ENCODE measurements at regions not wholly inside any gene's neighbourhood (a gene's known extent, or its start where the extent isn't known, plus 50 kb on each side); places are given as distances from the start of the nearest gene placed in this dataset.
A peak's percentile ranks its signal among the peaks of the same experiment; 100 is the strongest.
"Not testable (repeated sequence)": the region's sequence is repeated elsewhere in the genome, so short reads cannot be mapped to it uniquely, and the experiment has no call there.

DNA sequence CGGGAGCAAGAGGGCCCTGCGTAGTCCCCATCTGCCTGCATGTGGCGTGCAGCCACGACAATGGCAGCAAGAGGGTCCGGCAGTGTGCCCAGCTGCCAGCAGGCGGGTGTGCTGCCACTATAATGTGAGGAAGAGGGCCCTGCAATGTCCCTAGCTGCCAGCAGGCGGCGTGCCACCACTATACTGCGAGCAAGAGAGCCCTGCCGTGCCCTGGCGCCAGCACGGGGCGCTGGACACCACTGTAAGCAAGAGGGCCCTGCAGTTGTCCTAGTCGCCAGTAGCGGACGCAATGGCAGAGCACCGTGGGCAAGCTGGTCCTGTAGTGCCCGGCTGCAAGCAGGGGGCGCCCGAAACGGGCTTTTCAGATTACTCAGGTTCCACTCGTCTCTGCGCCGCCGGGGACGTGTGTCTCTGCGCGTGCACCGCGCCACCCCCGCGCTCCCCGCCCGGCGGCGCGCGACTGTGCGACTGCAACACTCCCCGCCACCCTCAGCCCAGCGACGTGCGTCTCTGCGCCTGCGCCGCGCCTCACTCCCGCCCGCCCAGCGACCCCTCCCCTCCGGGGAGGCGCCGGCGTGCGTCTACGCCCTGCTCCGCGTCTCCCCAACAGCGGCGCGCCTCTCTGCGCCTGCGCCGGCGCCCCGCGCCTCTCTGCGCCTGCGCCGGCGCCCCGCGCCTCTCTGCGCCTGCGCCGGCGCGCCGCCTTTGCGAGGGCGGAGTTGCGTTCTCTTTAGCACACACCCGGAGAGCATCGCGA is 159.4 kb upstream of the FRG2B start:
- H3K27ac Mint-ChIP-seq; H3K36me3 Mint-ChIP-seq; CTCF ChIA-PET; H3K36me3 ChIP-seq (ENCODE audit: insufficient read depth, low read length); H3K9me3 Mint-ChIP-seq; H3K4me3 ChIP-seq (ENCODE audit: low read length); POLR2A ChIA-PET; H3K27me3 ChIP-seq (ENCODE audit: insufficient read depth, low read length, poor library complexity, severe bottlenecking); H3K4me1 Mint-ChIP-seq; H3K4me1 ChIP-seq (ENCODE audit: insufficient read depth, low read length); H3K27ac ChIP-seq (ENCODE audit: low read depth, low read length); H3K4me3 Mint-ChIP-seq; H3K9me3 ChIP-seq (ENCODE audit: low read length); H3K27me3 Mint-ChIP-seq: not testable (repeated sequence)
- DNase-seq: peak in 1 of 5 donors; percentile 43

DNA sequence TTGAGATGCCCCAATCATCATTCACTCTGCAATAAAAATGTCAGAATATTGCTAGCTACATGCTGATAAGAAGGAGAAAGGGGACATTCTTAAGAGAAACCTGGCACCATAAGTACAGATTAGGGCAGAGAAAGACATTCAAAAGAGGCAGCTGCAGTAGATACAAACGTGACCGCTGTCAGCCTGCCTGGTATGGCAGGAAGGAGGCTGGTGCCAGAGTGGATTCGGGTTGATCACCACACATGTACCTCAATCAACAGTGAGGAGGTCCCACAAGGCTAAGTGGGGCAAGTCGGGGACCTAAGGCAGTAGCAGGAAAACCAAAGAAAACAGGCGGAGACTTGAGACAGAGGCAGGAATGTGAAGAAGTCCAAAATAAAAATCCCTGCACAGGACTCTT is 158.6 kb upstream of the FRG2B start:
- H3K36me3 Mint-ChIP-seq; H3K27ac Mint-ChIP-seq; DNase-seq; H3K4me1 Mint-ChIP-seq; H3K27me3 ChIP-seq (ENCODE audit: insufficient read depth, low read length, poor library complexity, severe bottlenecking); H3K4me1 ChIP-seq (ENCODE audit: insufficient read depth, low read length); H3K36me3 ChIP-seq (ENCODE audit: insufficient read depth, low read length); CTCF ChIA-PET; H3K4me3 ChIP-seq (ENCODE audit: low read length); POLR2A ChIA-PET; H3K9me3 Mint-ChIP-seq; H3K9me3 ChIP-seq (ENCODE audit: low read length); H3K27me3 Mint-ChIP-seq; H3K27ac ChIP-seq (ENCODE audit: low read depth, low read length); H3K4me3 Mint-ChIP-seq: not testable (repeated sequence)

DNA sequence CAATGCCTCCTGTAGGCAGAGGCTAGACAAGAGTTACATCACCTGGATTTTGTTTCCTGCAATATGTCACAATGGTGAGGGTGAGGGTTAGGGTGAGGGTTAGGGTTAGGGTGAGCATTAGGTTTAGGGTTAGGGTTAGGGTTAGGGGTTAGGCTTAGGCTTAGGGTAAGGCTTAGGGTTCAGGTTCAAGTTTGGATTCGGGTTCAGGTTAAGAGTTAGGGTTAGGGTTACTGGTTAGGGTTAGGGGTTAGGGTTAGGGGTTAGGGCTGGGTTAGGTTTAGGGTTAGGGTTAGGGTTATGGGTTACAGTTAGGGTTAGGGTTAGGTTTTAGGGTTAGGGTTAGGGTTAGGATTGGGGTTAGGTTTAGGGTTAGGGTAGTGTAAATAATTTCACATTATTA is 138.7 kb upstream of the FRG2B start:
- H3K36me3 Mint-ChIP-seq; H3K27ac Mint-ChIP-seq; H3K4me3 ChIP-seq (ENCODE audit: low read length); H3K4me1 ChIP-seq (ENCODE audit: insufficient read depth, low read length); H3K4me3 Mint-ChIP-seq; H3K9me3 ChIP-seq (ENCODE audit: low read length); POLR2A ChIA-PET; CTCF ChIA-PET; DNase-seq; H3K36me3 ChIP-seq (ENCODE audit: insufficient read depth, low read length); H3K9me3 Mint-ChIP-seq; H3K4me1 Mint-ChIP-seq; H3K27ac ChIP-seq (ENCODE audit: low read depth, low read length); H3K27me3 ChIP-seq (ENCODE audit: insufficient read depth, low read length, poor library complexity, severe bottlenecking); H3K27me3 Mint-ChIP-seq: not testable (repeated sequence)

DNA sequence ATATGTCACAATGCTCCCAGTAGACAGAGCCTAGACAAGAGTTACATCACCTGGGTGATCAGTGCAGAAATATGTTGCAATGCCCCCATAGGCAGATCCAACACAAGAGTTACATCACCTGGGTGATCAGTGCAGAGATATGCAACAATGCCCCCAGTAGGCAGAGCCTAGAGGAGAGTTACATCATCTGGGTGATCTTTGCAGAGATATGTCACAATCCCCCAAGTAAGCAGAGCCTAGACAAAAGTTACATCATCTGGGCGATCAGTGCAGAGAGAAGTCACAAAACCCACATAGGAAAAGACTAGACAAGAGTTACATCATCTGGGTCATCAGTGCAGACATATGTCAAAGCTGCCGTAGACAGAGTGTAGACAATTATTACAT is 138.2 kb upstream of the FRG2B start:
- H3K27ac Mint-ChIP-seq; H3K4me1 ChIP-seq (ENCODE audit: insufficient read depth, low read length); H3K4me3 Mint-ChIP-seq; CTCF ChIA-PET; DNase-seq; H3K4me3 ChIP-seq (ENCODE audit: low read length); H3K4me1 Mint-ChIP-seq; H3K27ac ChIP-seq (ENCODE audit: low read depth, low read length); POLR2A ChIA-PET; H3K9me3 ChIP-seq (ENCODE audit: low read length); H3K9me3 Mint-ChIP-seq; H3K27me3 Mint-ChIP-seq; H3K36me3 ChIP-seq (ENCODE audit: insufficient read depth, low read length); H3K36me3 Mint-ChIP-seq; H3K27me3 ChIP-seq (ENCODE audit: insufficient read depth, low read length, poor library complexity, severe bottlenecking): not testable (repeated sequence)

DNA sequence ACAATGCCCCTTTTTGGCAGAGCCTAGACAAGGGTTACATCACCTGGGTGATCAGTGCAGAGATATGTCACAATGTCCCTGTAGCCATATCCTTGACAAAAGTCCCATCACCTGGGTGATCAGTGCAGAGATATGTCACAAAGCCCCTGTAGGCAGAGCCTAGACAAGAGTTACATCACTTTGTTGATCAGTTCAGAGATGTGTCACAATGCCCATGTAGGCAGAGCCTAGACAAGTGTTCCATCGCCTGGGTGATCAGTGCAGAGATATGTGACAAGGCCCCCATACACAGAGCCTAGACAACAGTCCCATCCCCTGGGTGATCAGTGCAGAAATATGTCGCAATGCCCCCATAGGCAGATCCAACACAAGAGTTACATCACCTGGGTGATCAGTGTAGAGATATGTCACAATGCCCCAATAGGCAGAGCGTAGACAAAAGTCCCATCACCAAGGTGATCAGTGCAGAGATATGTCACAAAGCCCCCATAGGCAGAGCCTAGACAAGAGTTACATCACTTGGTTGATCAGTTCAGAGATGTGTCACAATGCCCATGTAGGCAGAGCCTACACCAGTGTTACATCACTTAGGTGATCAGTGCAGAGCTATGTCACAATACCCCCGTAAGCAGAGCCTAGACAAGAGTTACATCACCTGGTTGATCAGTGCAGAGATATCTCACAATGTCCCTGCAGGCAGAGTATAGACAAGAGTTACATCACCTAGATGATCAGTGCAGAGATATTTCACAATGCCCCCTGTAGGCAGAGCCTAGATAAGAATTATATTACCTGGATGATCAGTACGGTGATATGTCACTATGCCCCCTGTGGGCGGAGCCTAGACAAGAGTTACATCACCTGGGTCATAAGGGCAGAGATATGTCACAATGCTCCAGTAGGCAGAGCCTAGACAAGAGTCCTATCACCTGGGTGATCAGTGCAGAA is 137.6 kb upstream of the FRG2B start:
- H3K4me1 ChIP-seq (ENCODE audit: insufficient read depth, low read length); H3K36me3 Mint-ChIP-seq; POLR2A ChIA-PET; H3K9me3 ChIP-seq (ENCODE audit: low read length); H3K27ac ChIP-seq (ENCODE audit: low read depth, low read length); H3K9me3 Mint-ChIP-seq; H3K27me3 ChIP-seq (ENCODE audit: insufficient read depth, low read length, poor library complexity, severe bottlenecking); H3K27me3 Mint-ChIP-seq; H3K36me3 ChIP-seq (ENCODE audit: insufficient read depth, low read length); CTCF ChIA-PET; H3K4me3 ChIP-seq (ENCODE audit: low read length); H3K4me1 Mint-ChIP-seq: not testable (repeated sequence)
- peak overlapping the region in 1 of 8 donors; percentile 38 for H3K27ac Mint-ChIP-seq
- peak in 1 of 5 donors; percentile 18 for DNase-seq
- H3K4me3 Mint-ChIP-seq: peak overlapping the region in 1 of 7 donors; percentile 9

DNA sequence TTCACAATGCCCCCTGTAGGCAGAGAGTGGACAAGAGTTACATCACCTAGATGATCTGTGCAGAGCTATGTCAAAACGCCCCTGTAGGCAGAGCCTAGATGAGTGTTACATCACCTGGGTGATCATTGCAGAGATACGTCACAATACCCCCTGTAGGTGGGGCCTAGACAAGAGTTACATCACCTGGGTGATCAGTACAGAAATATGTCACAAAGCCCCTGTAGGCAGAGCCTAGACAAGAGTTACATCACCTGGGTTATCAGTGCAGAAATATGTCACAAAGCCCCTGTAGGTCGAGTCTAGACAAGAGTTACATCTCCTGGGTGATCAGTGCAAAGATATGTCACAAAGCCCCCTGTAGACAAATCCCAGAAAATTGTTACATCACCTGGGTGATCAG is 136.6 kb upstream of the FRG2B start:
- H3K27ac Mint-ChIP-seq; H3K27me3 Mint-ChIP-seq; H3K36me3 ChIP-seq (ENCODE audit: insufficient read depth, low read length); H3K9me3 ChIP-seq (ENCODE audit: low read length); H3K27ac ChIP-seq (ENCODE audit: low read depth, low read length); DNase-seq; POLR2A ChIA-PET; H3K9me3 Mint-ChIP-seq; H3K36me3 Mint-ChIP-seq; H3K4me1 ChIP-seq (ENCODE audit: insufficient read depth, low read length); CTCF ChIA-PET; H3K27me3 ChIP-seq (ENCODE audit: insufficient read depth, low read length, poor library complexity, severe bottlenecking); H3K4me3 ChIP-seq (ENCODE audit: low read length); H3K4me3 Mint-ChIP-seq; H3K4me1 Mint-ChIP-seq: not testable (repeated sequence)

DNA sequence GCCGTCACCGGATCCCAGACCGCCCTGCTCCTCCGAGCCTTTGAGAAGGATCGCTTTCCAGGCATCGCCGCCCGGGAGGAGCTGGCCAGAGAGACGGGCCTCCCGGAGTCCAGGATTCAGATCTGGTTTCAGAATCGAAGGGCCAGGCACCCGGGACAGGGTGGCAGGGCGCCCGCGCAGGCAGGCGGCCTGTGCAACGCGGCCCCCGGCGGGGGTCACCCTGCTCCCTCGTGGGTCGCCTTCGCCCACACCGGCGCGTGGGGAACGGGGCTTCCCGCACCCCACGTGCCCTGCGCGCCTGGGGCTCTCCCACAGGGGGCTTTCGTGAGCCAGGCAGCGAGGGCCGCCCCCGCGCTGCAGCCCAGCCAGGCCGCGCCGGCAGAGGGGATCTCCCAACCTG is 127.0 kb upstream of the FRG2B start:
- DNase-seq; H3K9me3 Mint-ChIP-seq; H3K9me3 ChIP-seq (ENCODE audit: low read length); POLR2A ChIA-PET; H3K27ac Mint-ChIP-seq; H3K4me1 Mint-ChIP-seq; CTCF ChIA-PET; H3K27me3 ChIP-seq (ENCODE audit: insufficient read depth, low read length, poor library complexity, severe bottlenecking); H3K36me3 Mint-ChIP-seq; H3K4me1 ChIP-seq (ENCODE audit: insufficient read depth, low read length); H3K4me3 ChIP-seq (ENCODE audit: low read length); H3K4me3 Mint-ChIP-seq; H3K27ac ChIP-seq (ENCODE audit: low read depth, low read length); H3K27me3 Mint-ChIP-seq; H3K36me3 ChIP-seq (ENCODE audit: insufficient read depth, low read length): not testable (repeated sequence)

Measured in CD8-positive, alpha-beta memory T cell (primary cell).